Vagina (tissue), 2 donors: ENCODE measurements at regions not wholly inside any gene's neighbourhood (a gene's known extent, or its start where the extent isn't known, plus 50 kb on each side); places are given as distances from the start of the nearest gene placed in this dataset.
"Not testable (repeated sequence)": the region's sequence is repeated elsewhere in the genome, so short reads cannot be mapped to it uniquely, and the experiment has no call there.

Experiments used
- DNase-seq, 2 donors: peaks; one replicate each; pipeline ENCODE4 v3.0.0-alpha.2; 2017; ENCODE audit errors: extremely low spot score in 2 of 2
- H3K27ac ChIP-seq: fragments of 200-600 bp; sonication (generic); one replicate; pipeline ENCODE4 v1.5.1; 2019
- H3K27me3 ChIP-seq: fragments of 200-600 bp; sonication (generic); one replicate; pipeline ENCODE4 v1.5.1; 2019
- H3K36me3 ChIP-seq, 2 donors: fragments of 200-600 bp; sonication (generic); one replicate each; pipeline ENCODE4 v1.5.1; 2017 to 2019
- H3K4me1 ChIP-seq: fragments of 200-600 bp; sonication (generic); one replicate; pipeline ENCODE4 v1.5.1; 2019
- H3K4me3 ChIP-seq, 2 donors: fragments of 200-600 bp; sonication (generic); 1 replicate in 1 of 2; 2 replicates in 1 of 2; pipeline ENCODE4 v1.5.1; 2016 to 2019
- H3K9me3 ChIP-seq: fragments of 200-600 bp; sonication (generic); one replicate; pipeline ENCODE4 v1.5.1; 2019
- CTCF ChIP-seq, 3 experiments: fragments of 450-650 bp in 2 of 3; fragments of 200-600 bp in 1 of 3; sonication (generic) in 1 of 3; IDR thresholded peaks; one replicate each; pipeline ENCODE4 v1.5.1; 2017 to 2019; ENCODE audit warnings: antibody characterized with exemption in 3 of 3, mild to moderate bottlenecking in 2 of 3, moderate library complexity in 2 of 3
- POLR2A ChIP-seq, 2 donors: fragments of 450-650 bp; IDR thresholded peaks; one replicate each; pipeline ENCODE4 v1.6.1; 2017; ENCODE audit warnings: antibody characterized with exemption in 2 of 2, mild to moderate bottlenecking in 2 of 2, moderate library complexity in 2 of 2
- POLR2AphosphoS5 ChIP-seq, 2 donors: sonication (generic); formaldehyde crosslinking; IDR thresholded peaks; one replicate each; pipeline ENCODE4 v1.9.0; 2017; ENCODE audit warnings: antibody characterized with exemption in 2 of 2, mild to moderate bottlenecking in 2 of 2, low read depth in 1 of 2; ENCODE audit not compliant: insufficient read depth in 1 of 2
- intact Hi-C: fragments of 100-400 bp; cut with DNase I; formaldehyde crosslinking; loops from one replicate; pipeline ENCODE4 v1.15.1; 2023

GRCh38 chr16:52921104-52921503, 131.6 kb downstream of the CHD9NB start:
- no peaks in the 10 kb centered on the region for H3K9me3 ChIP-seq
- intact Hi-C loops = no loop called here
- no peaks in the 10 kb centered on the region for H3K27me3 ChIP-seq
- H3K27ac ChIP-seq = no peak overlapping the region
- no peak for DNase-seq
- H3K4me3 ChIP-seq = no peak overlapping the region
- no peak for TF ChIP-seq POLR2A (IDR thresholded peaks at IDR 0.05)
- TF ChIP-seq POLR2AphosphoS5 (IDR thresholded peaks at IDR 0.05; ENCODE audit: insufficient read depth in 1 of 2, low read depth in 1 of 2) = no peak
- TF ChIP-seq CTCF (IDR thresholded peaks at IDR 0.05) = no peak
- no peaks in the 10 kb centered on the region for H3K36me3 ChIP-seq
- H3K4me1 ChIP-seq = no peaks in the 10 kb centered on the region

- intact Hi-C loops = no loop called here
- no peak for DNase-seq
- H3K4me1 ChIP-seq = no peaks in the 10 kb centered on the region
- no peaks in the 10 kb centered on the region for H3K36me3 ChIP-seq
- TF ChIP-seq CTCF (IDR thresholded peaks at IDR 0.05) (no peak), POLR2AphosphoS5 (IDR thresholded peaks at IDR 0.05; ENCODE audit: insufficient read depth in 1 of 2, low read depth in 1 of 2) (no peak), POLR2A (IDR thresholded peaks at IDR 0.05) (no peak)
- no peaks in the 10 kb centered on the region for H3K9me3 ChIP-seq
- no peak overlapping the region for H3K27ac ChIP-seq
- H3K27me3 ChIP-seq = no peaks in the 10 kb centered on the region
- H3K4me3 ChIP-seq = no peak overlapping the region
Observed at GRCh38 chr16:52920331-52920730, 132.4 kb downstream of the CHD9NB start.

- no peak overlapping the region for H3K27ac ChIP-seq
- H3K27me3 ChIP-seq = no peaks in the 10 kb centered on the region
- no peaks in the 10 kb centered on the region for H3K36me3 ChIP-seq
- no peaks in the 10 kb centered on the region for H3K9me3 ChIP-seq
- TF ChIP-seq POLR2A (IDR thresholded peaks at IDR 0.05) = no peak
- TF ChIP-seq CTCF (IDR thresholded peaks at IDR 0.05) = no peak
- TF ChIP-seq POLR2AphosphoS5 (IDR thresholded peaks at IDR 0.05; ENCODE audit: insufficient read depth in 1 of 2, low read depth in 1 of 2) = no peak
- intact Hi-C loops = no loop called here
- no peaks in the 10 kb centered on the region for H3K4me1 ChIP-seq
- DNase-seq = no peak
- no peak overlapping the region for H3K4me3 ChIP-seq
Observed at GRCh38 chr16:52914428-52914827, 138.3 kb downstream of the CHD9NB start.

GRCh38 chr16:52912565-52913173, 140.0 kb downstream of the CHD9NB start:
- intact Hi-C loops = no loop called here
- no peaks in the 10 kb centered on the region for H3K27me3 ChIP-seq
- H3K9me3 ChIP-seq = no peaks in the 10 kb centered on the region
- no peaks in the 10 kb centered on the region for H3K4me1 ChIP-seq
- no peak overlapping the region for H3K4me3 ChIP-seq
- H3K27ac ChIP-seq = no peak overlapping the region
- no peaks in the 10 kb centered on the region for H3K36me3 ChIP-seq
- TF ChIP-seq POLR2AphosphoS5 (IDR thresholded peaks at IDR 0.05; ENCODE audit: insufficient read depth in 1 of 2, low read depth in 1 of 2) = no peak
- peak; percentile 9 to 50 (median 26) for TF ChIP-seq CTCF (IDR thresholded peaks at IDR 0.05)
- no peak for TF ChIP-seq POLR2A (IDR thresholded peaks at IDR 0.05)
- no peak for DNase-seq

GRCh38 chr16:52908057-52908456, 144.6 kb downstream of the CHD9NB start:
- DNase-seq, H3K4me3 ChIP-seq, H3K9me3 ChIP-seq, intact Hi-C loops, H3K27me3 ChIP-seq, H3K4me1 ChIP-seq, H3K27ac ChIP-seq, H3K36me3 ChIP-seq: not testable (repeated sequence)
